ENCODE measurements at regions not wholly inside any gene's neighbourhood (a gene's known extent, or its start where the extent isn't known, plus 50 kb on each side); places are given as distances from the start of the nearest gene placed in this dataset.

GRCh38 chr11:86726770-86727504, 54.5 kb upstream of the ME3 start:
- no peak for DNase-seq (ENCODE audit: low read depth)

GRCh38 chr11:86726118-86726753, 53.8 kb upstream of the ME3 start:
- DNase-seq (ENCODE audit: low read depth) = peak; percentile 54

- no peak for DNase-seq (ENCODE audit: low read depth)
These were observed 51.7 kb upstream of the ME3 start for GRCh38 chr11:86724137-86724536.

- DNase-seq (ENCODE audit: low read depth) = no peak
These were observed 50.9 kb upstream of the ME3 start for GRCh38 chr11:86723281-86723680.

- no peak for DNase-seq (ENCODE audit: low read depth)
These were observed 50.3 kb upstream of the ME3 start for GRCh38 chr11:86722748-86723147.
